Neural cell (in vitro differentiated cells): ENCODE measurements at regions not wholly inside any gene's neighbourhood (a gene's known extent, or its start where the extent isn't known, plus 50 kb on each side); places are given as distances from the start of the nearest gene placed in this dataset.

Source experiments
- H2AFZ ChIP-seq: fragments of 200-600, 300-800 bp; sonication (generic), shearing (Covaris generic); 2 replicates; pipeline ENCODE4 v1.6.0; 2014; ENCODE audit warnings: low read depth, mild to moderate bottlenecking, antibody characterized with exemption, low read length, moderate library complexity
- H3F3A ChIP-seq: fragments of 200-600 bp; shearing (Covaris generic); 2 replicates; pipeline ENCODE4 v1.6.1; 2016; ENCODE audit warnings: mild to moderate bottlenecking, moderate library complexity, mixed read lengths, antibody characterized with exemption, low read length; ENCODE audit not compliant: insufficient read depth, poor library complexity, severe bottlenecking
- H3K27ac ChIP-seq: fragments of 200-600, 300-800 bp; sonication (generic), shearing (Covaris generic); 2 replicates; pipeline ENCODE4 v1.5.1; 2014; ENCODE audit warnings: mild to moderate bottlenecking, low read length, moderate library complexity
- H3K27me3 ChIP-seq: fragments of 300-800, 200-600 bp; sonication (generic), shearing (Covaris generic); 2 replicates; pipeline ENCODE4 v1.6.0; 2014; ENCODE audit warnings: mild to moderate bottlenecking, low read depth, low read length, moderate library complexity; ENCODE audit not compliant: insufficient read depth
- H3K36me3 ChIP-seq: fragments of 300-800, 200-600 bp; sonication (generic), shearing (Covaris generic); 2 replicates; pipeline ENCODE4 v1.5.1; 2014; ENCODE audit warnings: mild to moderate bottlenecking, antibody characterized with exemption, low read length, moderate library complexity; ENCODE audit not compliant: insufficient read depth
- H3K4me2 ChIP-seq: fragments of 300-800, 200-600 bp; sonication (generic), shearing (Covaris generic); 2 replicates; pipeline ENCODE4 v1.6.0; 2014; ENCODE audit warnings: mild to moderate bottlenecking, low read length
- H3K4me3 ChIP-seq: fragments of 300-800, 200-600 bp; sonication (generic), shearing (Covaris generic); 2 replicates; pipeline ENCODE4 v1.5.1; 2014; ENCODE audit warnings: mild to moderate bottlenecking, low read length, moderate library complexity
- H3K79me2 ChIP-seq: fragments of 200-600 bp; shearing (Covaris generic); replicated peaks from 2 replicates; pipeline ENCODE4 v1.6.0; 2014; ENCODE audit warnings: mild to moderate bottlenecking, low read length, moderate library complexity; ENCODE audit not compliant: insufficient read depth
- H3K9ac ChIP-seq: fragments of 300-800, 200-600 bp; sonication (generic), shearing (Covaris generic); 2 replicates; pipeline ENCODE4 v1.6.1; 2016; ENCODE audit warnings: mild to moderate bottlenecking, low read length, mixed read lengths
- H3K9me2 ChIP-seq: fragments of 200-600 bp; shearing (Covaris generic); 2 replicates; pipeline ENCODE4 v1.6.1; 2016; ENCODE audit warnings: mild to moderate bottlenecking, low read length, mixed read lengths; ENCODE audit not compliant: insufficient read depth
- H3K9me3 ChIP-seq: fragments of 200-600, 300-800 bp; sonication (generic), shearing (Covaris generic); 2 replicates; pipeline ENCODE4 v1.6.1; 2016; ENCODE audit warnings: mild to moderate bottlenecking, mixed run types, low read length, moderate library complexity, mixed read lengths
- H4K20me1 ChIP-seq: fragments of 200-600 bp; shearing (Covaris generic); 2 replicates; pipeline ENCODE4 v1.6.1; 2016; ENCODE audit warnings: mild to moderate bottlenecking, mixed run types; ENCODE audit not compliant: insufficient read depth
- CTCF ChIP-seq: fragments of 450-650 bp; IDR thresholded peaks from 2 replicates; pipeline ENCODE4 v1.5.1; 2014; ENCODE audit warnings: antibody characterized with exemption, mild to moderate bottlenecking, moderate library complexity; ENCODE audit not compliant: poor library complexity, severe bottlenecking
- EP300 ChIP-seq: fragments of 450-650 bp; conservative IDR thresholded peaks from 2 replicates; pipeline ENCODE4 v1.6.1; 2014; ENCODE audit warnings: antibody characterized with exemption, mild to moderate bottlenecking, moderate library complexity; ENCODE audit not compliant: poor library complexity, severe bottlenecking
- EZH2 ChIP-seq: fragments of 200-600, 300-800 bp; shearing (Covaris generic), sonication (generic); IDR thresholded peaks from 2 replicates; pipeline ENCODE4 v1.6.1; 2014; ENCODE audit warnings: antibody characterized with exemption, low read length, borderline replicate concordance, mild to moderate bottlenecking; ENCODE audit not compliant: insufficient read depth, poor library complexity, severe bottlenecking
- MXI1 ChIP-seq: fragments of 450-650 bp; conservative IDR thresholded peaks from 2 replicates; pipeline ENCODE4 v1.6.1; 2014; ENCODE audit warnings: antibody characterized with exemption, mild to moderate bottlenecking; ENCODE audit not compliant: poor library complexity, severe bottlenecking
- POLR2AphosphoS5 ChIP-seq: IDR thresholded peaks from 2 replicates; pipeline ENCODE4 v1.6.1; 2012
- RAD21 ChIP-seq: fragments of 450-650 bp; conservative IDR thresholded peaks from 2 replicates; pipeline ENCODE4 v1.6.1; 2014; ENCODE audit warnings: antibody characterized with exemption, mild to moderate bottlenecking, moderate library complexity
- REST ChIP-seq: IDR thresholded peaks from 2 replicates; pipeline ENCODE4 v1.6.1; 2012; ENCODE audit warnings: borderline replicate concordance
- SMC3 ChIP-seq: fragments of 450-650 bp; conservative IDR thresholded peaks from 2 replicates; pipeline ENCODE4 v1.6.1; 2014; ENCODE audit warnings: antibody characterized with exemption, mild to moderate bottlenecking, moderate library complexity; ENCODE audit not compliant: poor library complexity
- TAF1 ChIP-seq: IDR thresholded peaks from 2 replicates; pipeline ENCODE4 v1.6.1; 2012; ENCODE audit warnings: low read depth

- Histone ChIP-seq H3K79me2 (no peaks in the 10 kb centered on the region), H3K9me3 (no peaks in the 10 kb centered on the region), H3K27ac (no peak overlapping the region), H3K9ac (no peak overlapping the region), H2AFZ (no peak overlapping the region), H3F3A (no peaks in the 10 kb centered on the region), H3K4me3 (no peak overlapping the region), H3K9me2 (no peaks in the 10 kb centered on the region), H4K20me1 (no peaks in the 10 kb centered on the region), H3K36me3 (no peaks in the 10 kb centered on the region), H3K4me2 (no peak overlapping the region), H3K27me3 (no peaks in the 10 kb centered on the region)
- TF ChIP-seq CTCF (no peak), RAD21 (no peak), REST (no peak), TAF1 (no peak), POLR2AphosphoS5 (no peak), MXI1 (no peak), EP300 (no peak), SMC3 (no peak), EZH2 (no peak)
These were observed 365.7 kb upstream of the RBFOX1 start for GRCh38 chr16:6966925-6967324.

- TF ChIP-seq RAD21 (no peak), TAF1 (no peak), REST (no peak), EP300 (no peak), CTCF (no peak), MXI1 (no peak), SMC3 (no peak), EZH2 (no peak), POLR2AphosphoS5 (no peak)
- Histone ChIP-seq H3K79me2 (no peaks in the 10 kb centered on the region), H3K4me2 (no peak overlapping the region), H3K36me3 (no peaks in the 10 kb centered on the region), H3F3A (no peaks in the 10 kb centered on the region), H2AFZ (no peak overlapping the region), H3K4me3 (no peak overlapping the region), H3K9me2 (no peaks in the 10 kb centered on the region), H3K27me3 (no peaks in the 10 kb centered on the region), H3K27ac (no peak overlapping the region), H4K20me1 (no peaks in the 10 kb centered on the region), H3K9ac (no peak overlapping the region), H3K9me3 (no peaks in the 10 kb centered on the region)
These were observed 368.0 kb upstream of the RBFOX1 start for GRCh38 chr16:6964679-6965078.
